OCI-LY1 (cell line): ENCODE measurements at regions not wholly inside any gene's neighbourhood (a gene's known extent, or its start where the extent isn't known, plus 50 kb on each side); places are given as distances from the start of the nearest gene placed in this dataset.

Experiments
- H2AFZ ChIP-seq: fragments of 200-600 bp; sonication (generic), shearing (Covaris generic); 2 replicates; pipeline ENCODE4 v1.6.0; 2014; ENCODE audit warnings: antibody characterized with exemption, mild to moderate bottlenecking, low read length
- H3F3A ChIP-seq: fragments of 200-600 bp; sonication (generic), shearing (Covaris generic); 2 replicates; pipeline ENCODE4 v1.6.0; 2014; ENCODE audit warnings: mild to moderate bottlenecking, antibody characterized with exemption, low read length, moderate library complexity; ENCODE audit not compliant: insufficient read depth
- H3K27ac ChIP-seq: fragments of 200-600 bp; sonication (generic); 2 replicates; pipeline ENCODE4 v1.5.1; 2014; ENCODE audit warnings: low read length, mixed run types, mild to moderate bottlenecking, low read depth; ENCODE audit not compliant: poor library complexity, severe bottlenecking
- H3K27me3 ChIP-seq: fragments of 200-600 bp; sonication (generic); 2 replicates; pipeline ENCODE4 v1.6.0; 2014; ENCODE audit warnings: antibody characterized with exemption, mild to moderate bottlenecking, low read length, moderate library complexity; ENCODE audit not compliant: insufficient read depth
- H3K36me3 ChIP-seq: fragments of 200-600 bp; sonication (generic); 2 replicates; pipeline ENCODE4 v1.6.1; 2014; ENCODE audit warnings: mild to moderate bottlenecking, antibody characterized with exemption, low read length, moderate library complexity, mixed read lengths; ENCODE audit not compliant: insufficient read depth
- H3K4me1 ChIP-seq: fragments of 200-600 bp; sonication (generic); 2 replicates; pipeline ENCODE4 v1.5.1; 2014; ENCODE audit warnings: mild to moderate bottlenecking, low read length, moderate library complexity; ENCODE audit not compliant: insufficient read depth, severe bottlenecking
- H3K4me2 ChIP-seq: fragments of 200-600 bp; sonication (generic), shearing (Covaris generic); 2 replicates; pipeline ENCODE4 v1.6.1; 2014; ENCODE audit warnings: low read length
- H3K4me3 ChIP-seq: fragments of 200-600 bp; sonication (generic); 2 replicates; pipeline ENCODE4 v1.5.1; 2014; ENCODE audit warnings: low read length, low read depth, mild to moderate bottlenecking, mixed read lengths; ENCODE audit not compliant: poor library complexity, severe bottlenecking
- H3K79me2 ChIP-seq: fragments of 200-600 bp; shearing (Covaris generic); 2 replicates; pipeline ENCODE4 v1.6.1; 2016; ENCODE audit warnings: mixed run types, low read length, mixed read lengths; ENCODE audit not compliant: insufficient read depth
- H3K9ac ChIP-seq: fragments of 200-600 bp; sonication (generic), shearing (Covaris generic); 2 replicates; pipeline ENCODE4 v1.6.1; 2014; ENCODE audit warnings: mild to moderate bottlenecking, low read length, mixed read lengths
- H3K9me2 ChIP-seq: fragments of 200-600 bp; sonication (generic), shearing (Covaris generic); 2 replicates; pipeline ENCODE4 v1.6.1; 2014; ENCODE audit warnings: low read depth, mild to moderate bottlenecking, low read length, mixed read lengths
- H3K9me3 ChIP-seq: fragments of 200-600 bp; shearing (Covaris generic); 2 replicates; pipeline ENCODE4 v1.6.1; 2014; ENCODE audit warnings: low read length, mixed read lengths
- H4K20me1 ChIP-seq: fragments of 200-600 bp; sonication (generic), shearing (Covaris generic); 2 replicates; pipeline ENCODE4 v1.6.0; 2016; ENCODE audit warnings: mild to moderate bottlenecking, low read length; ENCODE audit not compliant: insufficient read depth
- CTCF ChIP-seq: fragments of 200-600 bp; sonication (generic), shearing (Covaris generic); IDR thresholded peaks from 2 replicates; pipeline ENCODE4 v1.5.1; 2017; ENCODE audit warnings: mild to moderate bottlenecking, antibody characterized with exemption, low read length, moderate library complexity, mixed read lengths
- EZH2 ChIP-seq: fragments of 200-600 bp; sonication (generic), shearing (Covaris generic); IDR thresholded peaks from 2 replicates; pipeline ENCODE4 v1.8.0; 2017; ENCODE audit warnings: borderline replicate concordance, mixed run types, mild to moderate bottlenecking, antibody characterized with exemption, low read length, moderate library complexity, mixed read lengths

GRCh38 chr3:30357897-30358296 lies 248.5 kb upstream of the TGFBR2 start:
- no peak for TF ChIP-seq CTCF
- no peak for TF ChIP-seq EZH2
- H4K20me1 ChIP-seq = no peaks in the 10 kb centered on the region
- H3K79me2 ChIP-seq = no peaks in the 10 kb centered on the region
- H3K9me3 ChIP-seq = no peaks in the 10 kb centered on the region
- no peak overlapping the region for H3K4me3 ChIP-seq
- no peak overlapping the region for H3K9ac ChIP-seq
- H3F3A ChIP-seq = no peaks in the 10 kb centered on the region
- no peaks in the 10 kb centered on the region for H3K9me2 ChIP-seq
- no peak overlapping the region for H2AFZ ChIP-seq
- H3K27me3 ChIP-seq = no peaks in the 10 kb centered on the region
- no peak overlapping the region for H3K4me2 ChIP-seq
- H3K27ac ChIP-seq = no peak overlapping the region
- peaks cover 24% of the 10 kb centered on the region for H3K4me1 ChIP-seq
- no peaks in the 10 kb centered on the region for H3K36me3 ChIP-seq

GRCh38 chr3:30358871-30359270 lies 247.5 kb upstream of the TGFBR2 start:
- TF ChIP-seq EZH2 (no peak), CTCF (no peak)
- Histone ChIP-seq H3K4me1 (peaks cover 20% of the 10 kb centered on the region), H3K4me3 (no peak overlapping the region), H3K9ac (no peak overlapping the region), H3K27ac (no peak overlapping the region), H2AFZ (no peak overlapping the region), H4K20me1 (no peaks in the 10 kb centered on the region), H3K4me2 (no peak overlapping the region), H3K27me3 (no peaks in the 10 kb centered on the region), H3K79me2 (no peaks in the 10 kb centered on the region), H3K36me3 (no peaks in the 10 kb centered on the region), H3F3A (no peaks in the 10 kb centered on the region), H3K9me2 (no peaks in the 10 kb centered on the region), H3K9me3 (no peaks in the 10 kb centered on the region)

DNA sequence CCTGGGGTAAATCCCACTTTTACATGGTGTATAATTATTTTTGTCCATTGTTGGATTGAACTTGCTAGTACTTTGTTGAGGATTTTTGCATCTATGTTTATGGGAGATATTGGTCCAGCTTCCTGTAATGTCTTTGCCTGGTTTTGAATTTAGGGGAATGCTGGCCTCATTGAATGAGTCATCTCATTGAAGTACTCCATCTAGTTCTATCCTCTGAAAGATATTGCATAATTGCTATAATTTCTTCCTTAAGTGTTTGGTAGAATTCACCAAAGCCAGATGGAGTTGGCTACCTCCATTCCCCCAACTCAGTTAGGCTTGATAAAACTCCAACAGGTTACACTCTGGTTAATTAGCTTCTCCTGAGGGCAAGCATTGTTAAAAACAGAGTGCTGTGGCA lies 237.4 kb upstream of the TGFBR2 start:
- Histone ChIP-seq H3K36me3 (no peaks in the 10 kb centered on the region), H3K27me3 (no peaks in the 10 kb centered on the region), H3K27ac (no peak overlapping the region), H4K20me1 (no peaks in the 10 kb centered on the region), H3K4me1 (no peaks in the 10 kb centered on the region), H3K4me2 (no peak overlapping the region), H2AFZ (no peak overlapping the region), H3K4me3 (no peak overlapping the region), H3K9ac (no peak overlapping the region), H3K9me2 (no peaks in the 10 kb centered on the region), H3K9me3 (no peaks in the 10 kb centered on the region), H3K79me2 (no peaks in the 10 kb centered on the region), H3F3A (no peaks in the 10 kb centered on the region)
- TF ChIP-seq CTCF = no peak
- TF ChIP-seq EZH2 = no peak
